SU-DHL-6 (cell line): ENCODE measurements at regions not wholly inside any gene's neighbourhood (a gene's known extent, or its start where the extent isn't known, plus 50 kb on each side); places are given as distances from the start of the nearest gene placed in this dataset.

Experiments
- H2AFZ ChIP-seq: fragments of 200-600 bp; sonication (generic); 2 replicates; pipeline ENCODE4 v1.6.1; 2014; ENCODE audit warnings: low read depth, mild to moderate bottlenecking, moderate library complexity, mixed read lengths, antibody characterized with exemption, low read length; ENCODE audit not compliant: severe bottlenecking
- H3F3A ChIP-seq: fragments of 200-600 bp; shearing (Covaris generic); 2 replicates; pipeline ENCODE4 v1.6.0; 2016; ENCODE audit warnings: antibody characterized with exemption, mild to moderate bottlenecking; ENCODE audit not compliant: insufficient read depth
- H3K27ac ChIP-seq: fragments of 200-600 bp; sonication (generic); 2 replicates; pipeline ENCODE4 v1.5.1; 2016; ENCODE audit warnings: low read depth, mild to moderate bottlenecking, low read length, moderate library complexity, mixed read lengths
- H3K27me3 ChIP-seq: fragments of 200-600 bp; sonication (generic), shearing (Covaris generic); 2 replicates; pipeline ENCODE4 v1.6.0; 2014; ENCODE audit warnings: mild to moderate bottlenecking, low read length
- H3K36me3 ChIP-seq: fragments of 200-600 bp; sonication (generic); 2 replicates; pipeline ENCODE4 v1.6.1; 2014; ENCODE audit warnings: mild to moderate bottlenecking, low read length, mixed read lengths
- H3K4me2 ChIP-seq: fragments of 300-600, 200-600 bp; shearing (Covaris generic), sonication (generic); 2 replicates; pipeline ENCODE4 v1.6.0; 2014; ENCODE audit warnings: low read length, low read depth, mild to moderate bottlenecking; ENCODE audit not compliant: poor library complexity, severe bottlenecking
- H3K4me3 ChIP-seq: fragments of 200-600 bp; sonication (generic); 2 replicates; pipeline ENCODE4 v1.5.1; 2014; ENCODE audit warnings: antibody characterized with exemption, low read length, mild to moderate bottlenecking, mixed read lengths; ENCODE audit not compliant: insufficient read depth, poor library complexity, severe bottlenecking
- H3K79me2 ChIP-seq: fragments of 200-600 bp; sonication (generic); 2 replicates; pipeline ENCODE4 v1.6.1; 2014; ENCODE audit warnings: mild to moderate bottlenecking, low read length, moderate library complexity; ENCODE audit not compliant: insufficient read depth
- H3K9ac ChIP-seq: fragments of 200-600 bp; sonication (generic); 2 replicates; pipeline ENCODE4 v1.7.0; 2014; ENCODE audit warnings: mild to moderate bottlenecking, low read length
- H3K9me2 ChIP-seq: fragments of 200-600 bp; sonication (generic); replicated peaks from 2 replicates; pipeline ENCODE4 v1.6.1; 2014; ENCODE audit warnings: low read length; ENCODE audit not compliant: insufficient read depth
- H3K9me3 ChIP-seq: fragments of 200-600 bp; sonication (generic); 2 replicates; pipeline ENCODE4 v1.6.1; 2014; ENCODE audit warnings: low read length, mixed read lengths; ENCODE audit not compliant: insufficient read depth
- H4K20me1 ChIP-seq: fragments of 200-600 bp; sonication (generic); 2 replicates; pipeline ENCODE4 v1.6.1; 2014; ENCODE audit warnings: low read depth, mild to moderate bottlenecking, antibody characterized with exemption, low read length, moderate library complexity, mixed read lengths
- EZH2phosphoT487 ChIP-seq: fragments of 200-600 bp; sonication (generic), shearing (Covaris generic); conservative IDR thresholded peaks from 2 replicates; pipeline ENCODE4 v1.6.1; 2018; ENCODE audit warnings: mild to moderate bottlenecking, antibody characterized with exemption, low read length, moderate library complexity, mixed read lengths
- TF ChIP-seq, protein P1 (sequence below): fragments of 200-600 bp; sonication (generic); IDR thresholded peaks from one replicate; pipeline ENCODE4 v1.5.1; 2017; ENCODE audit warnings: antibody characterized with exemption, mild to moderate bottlenecking, low read length, moderate library complexity; ENCODE audit not compliant: insufficient read depth, poor library complexity, severe bottlenecking

GRCh38 chr18:78767648-78768071, 212.0 kb upstream of the SALL3 start:
- Histone ChIP-seq H3K4me2 (no peak overlapping the region), H2AFZ (no peak overlapping the region), H3K36me3 (no peaks in the 10 kb centered on the region), H3K27me3 (no peaks in the 10 kb centered on the region), H3K4me3 (no peak overlapping the region), H3K79me2 (no peaks in the 10 kb centered on the region), H3K9ac (no peak overlapping the region), H3K9me3 (no peaks in the 10 kb centered on the region), H3K9me2 (no peaks in the 10 kb centered on the region), H3F3A (no peaks in the 10 kb centered on the region), H3K27ac (no peak overlapping the region), H4K20me1 (no peaks in the 10 kb centered on the region)
- TF ChIP-seq, protein P1, sequence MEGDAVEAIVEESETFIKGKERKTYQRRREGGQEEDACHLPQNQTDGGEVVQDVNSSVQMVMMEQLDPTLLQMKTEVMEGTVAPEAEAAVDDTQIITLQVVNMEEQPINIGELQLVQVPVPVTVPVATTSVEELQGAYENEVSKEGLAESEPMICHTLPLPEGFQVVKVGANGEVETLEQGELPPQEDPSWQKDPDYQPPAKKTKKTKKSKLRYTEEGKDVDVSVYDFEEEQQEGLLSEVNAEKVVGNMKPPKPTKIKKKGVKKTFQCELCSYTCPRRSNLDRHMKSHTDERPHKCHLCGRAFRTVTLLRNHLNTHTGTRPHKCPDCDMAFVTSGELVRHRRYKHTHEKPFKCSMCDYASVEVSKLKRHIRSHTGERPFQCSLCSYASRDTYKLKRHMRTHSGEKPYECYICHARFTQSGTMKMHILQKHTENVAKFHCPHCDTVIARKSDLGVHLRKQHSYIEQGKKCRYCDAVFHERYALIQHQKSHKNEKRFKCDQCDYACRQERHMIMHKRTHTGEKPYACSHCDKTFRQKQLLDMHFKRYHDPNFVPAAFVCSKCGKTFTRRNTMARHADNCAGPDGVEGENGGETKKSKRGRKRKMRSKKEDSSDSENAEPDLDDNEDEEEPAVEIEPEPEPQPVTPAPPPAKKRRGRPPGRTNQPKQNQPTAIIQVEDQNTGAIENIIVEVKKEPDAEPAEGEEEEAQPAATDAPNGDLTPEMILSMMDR = no peak
- no peak for TF ChIP-seq EZH2phosphoT487

DNA sequence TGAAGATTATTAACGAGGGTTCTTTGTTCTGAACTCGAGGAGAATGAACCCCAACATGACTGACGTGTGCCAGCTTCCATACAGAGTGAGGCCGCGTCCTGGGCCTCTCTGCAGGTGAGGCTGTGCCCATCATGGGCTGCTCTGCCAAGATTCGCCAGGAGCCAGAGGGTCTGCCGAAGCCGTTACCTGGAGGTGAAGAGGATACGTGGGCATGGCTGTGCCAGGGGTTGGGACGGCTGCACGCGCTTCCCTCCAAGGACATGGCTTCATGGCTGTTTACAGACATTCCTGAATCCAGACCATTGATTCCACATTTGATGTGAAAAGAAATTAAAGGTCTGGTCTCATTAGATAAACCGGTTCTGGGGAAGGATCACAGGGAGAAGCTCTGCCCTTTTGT, 211.4 kb upstream of the SALL3 start:
- no peak overlapping the region for H3K9ac ChIP-seq
- H3F3A ChIP-seq = no peaks in the 10 kb centered on the region
- H3K27ac ChIP-seq = no peak overlapping the region
- H4K20me1 ChIP-seq = no peaks in the 10 kb centered on the region
- TF ChIP-seq, protein P1 = no peak
- no peak for TF ChIP-seq EZH2phosphoT487
- no peaks in the 10 kb centered on the region for H3K79me2 ChIP-seq
- H3K4me3 ChIP-seq = no peak overlapping the region
- H3K9me2 ChIP-seq = no peaks in the 10 kb centered on the region
- no peaks in the 10 kb centered on the region for H3K36me3 ChIP-seq
- H2AFZ ChIP-seq = no peak overlapping the region
- no peaks in the 10 kb centered on the region for H3K27me3 ChIP-seq
- no peak overlapping the region for H3K4me2 ChIP-seq
- H3K9me3 ChIP-seq = no peaks in the 10 kb centered on the region

- Histone ChIP-seq H3K79me2 (no peaks in the 10 kb centered on the region), H4K20me1 (no peaks in the 10 kb centered on the region), H3K9me2 (no peaks in the 10 kb centered on the region), H3K27ac (no peak overlapping the region), H3K9me3 (no peaks in the 10 kb centered on the region), H3K4me3 (no peak overlapping the region), H2AFZ (no peak overlapping the region), H3K27me3 (no peaks in the 10 kb centered on the region), H3K9ac (no peak overlapping the region), H3F3A (no peaks in the 10 kb centered on the region), H3K4me2 (no peak overlapping the region), H3K36me3 (no peaks in the 10 kb centered on the region)
- TF ChIP-seq, protein P1 = no peak
- no peak for TF ChIP-seq EZH2phosphoT487
Observed at GRCh38 chr18:78768656-78769501, 210.7 kb upstream of the SALL3 start.
